ENCODE measurements at regions not wholly inside any gene's neighbourhood (a gene's known extent, or its start where the extent isn't known, plus 50 kb on each side); places are given as distances from the start of the nearest gene placed in this dataset.
A peak's percentile ranks its signal among the peaks of the same experiment; 100 is the strongest.

DNA sequence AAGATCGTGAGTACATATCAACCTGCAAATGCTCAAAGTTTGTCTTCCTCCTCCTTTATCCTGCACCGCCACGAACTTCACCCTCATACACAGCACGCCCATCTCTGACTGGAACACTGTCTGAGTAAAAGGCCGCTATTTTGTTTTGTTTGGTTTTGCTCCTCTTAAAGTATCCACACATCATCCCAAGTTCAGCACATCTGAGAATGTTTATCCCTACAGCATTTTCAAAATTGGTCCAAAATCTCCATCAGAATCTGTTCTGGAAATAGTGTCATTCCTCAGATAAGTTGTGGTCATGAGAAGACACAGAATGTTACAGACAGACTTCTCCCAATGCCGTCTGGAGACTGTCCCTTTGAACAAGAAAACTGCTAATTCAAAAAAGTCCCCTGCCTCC is 251.6 kb upstream of the ARID1B start:
- DNase-seq (ENCODE audit: low read depth), result no peak

DNA sequence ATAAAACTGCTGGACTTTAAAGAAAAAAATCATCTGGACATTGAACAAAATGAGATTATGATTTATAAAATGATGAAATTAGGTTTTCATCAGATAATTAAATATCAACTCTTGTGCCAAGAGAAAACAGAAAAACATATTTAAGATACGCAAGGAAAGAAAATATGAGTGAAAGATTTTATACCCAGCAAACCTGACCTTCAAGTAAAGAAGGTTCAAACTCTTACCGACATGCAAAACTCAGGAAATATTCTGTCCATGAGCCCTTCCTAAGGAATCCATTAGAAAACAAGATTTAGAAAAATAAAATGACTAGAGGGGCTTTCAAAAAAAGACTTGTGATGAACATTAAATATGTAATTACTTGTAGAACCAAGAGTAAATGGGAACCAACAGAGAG is 257.2 kb upstream of the ARID1B start:
- no peak for DNase-seq (ENCODE audit: low read depth)

DNA sequence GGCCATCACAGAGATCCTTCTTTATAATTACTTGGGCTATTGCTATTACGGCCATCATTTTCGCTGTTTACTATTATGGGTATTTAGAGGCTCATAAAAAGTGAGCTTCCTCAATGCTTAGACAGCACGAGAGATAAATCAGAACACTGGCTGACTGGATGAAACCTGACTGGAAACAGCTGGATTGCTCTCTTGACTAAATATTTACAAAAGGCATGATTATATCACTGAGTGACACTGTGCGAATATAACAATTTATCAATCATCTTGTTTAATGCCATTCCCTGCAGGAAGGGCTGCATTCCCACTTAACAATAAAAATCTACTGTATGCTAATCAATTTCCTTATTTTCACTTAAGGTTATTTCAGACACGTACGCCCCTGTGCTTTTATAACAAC is 260.1 kb upstream of the ARID1B start:
- DNase-seq (ENCODE audit: low read depth), result no peak

DNA sequence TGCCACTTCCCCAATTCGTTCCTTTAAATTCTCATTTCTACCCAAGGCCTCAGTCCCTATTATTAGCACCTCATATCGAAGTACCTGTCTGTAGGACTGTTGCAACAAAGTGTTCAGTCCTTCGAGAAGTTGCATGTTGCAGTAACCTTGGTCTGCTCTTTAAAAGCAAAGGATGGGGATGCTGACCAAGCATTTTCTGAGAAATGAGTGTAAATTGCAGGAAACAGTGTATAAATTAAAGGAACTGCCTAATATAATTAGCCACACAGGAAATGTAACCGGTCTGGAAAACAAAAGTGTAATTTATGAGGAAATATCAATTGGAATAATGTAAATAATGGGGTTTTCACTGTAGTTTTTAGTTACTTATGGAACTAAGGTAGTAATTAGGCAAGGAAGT is 261.9 kb upstream of the ARID1B start:
- no peak for DNase-seq (ENCODE audit: low read depth)

DNA sequence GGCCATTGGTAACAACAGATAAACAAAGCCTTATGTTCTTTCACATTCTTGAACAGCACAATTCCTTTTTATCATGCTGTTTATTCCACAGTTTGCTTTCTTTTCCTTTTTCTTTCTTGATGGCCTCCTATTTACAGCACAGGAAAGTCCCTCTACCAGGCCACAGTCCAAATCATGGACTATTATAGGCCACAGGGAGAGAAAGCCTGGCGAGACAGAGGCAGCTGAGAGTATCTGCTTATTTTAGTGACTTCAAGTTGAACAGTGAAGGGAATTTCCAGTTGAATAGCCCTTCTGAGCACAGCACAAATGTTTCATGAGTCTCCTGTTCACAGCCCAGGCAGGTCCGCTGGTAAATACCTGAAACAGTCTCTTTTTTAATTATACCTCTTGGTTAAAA is 263.7 kb upstream of the ARID1B start:
- no peak for DNase-seq (ENCODE audit: low read depth)

DNA sequence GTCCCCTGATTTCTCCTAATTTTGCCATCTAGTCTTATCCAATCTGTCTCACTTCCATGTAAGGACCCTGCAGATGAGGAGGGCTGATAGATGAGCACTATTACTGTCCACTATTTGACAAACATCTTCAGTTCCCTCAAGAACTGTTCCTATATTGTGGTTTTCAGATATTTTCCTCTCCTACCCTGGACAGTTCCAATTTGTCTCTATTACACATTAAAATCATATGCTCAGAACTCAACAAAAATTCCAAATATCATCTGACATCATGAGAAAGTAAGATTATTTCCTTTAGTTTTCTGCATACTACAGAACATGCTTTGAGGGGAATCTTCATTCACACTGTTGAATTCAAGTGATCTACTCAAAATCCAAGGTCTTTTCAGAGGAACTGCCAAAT is 265.6 kb upstream of the ARID1B start:
- no peak for DNase-seq (ENCODE audit: low read depth)

DNA sequence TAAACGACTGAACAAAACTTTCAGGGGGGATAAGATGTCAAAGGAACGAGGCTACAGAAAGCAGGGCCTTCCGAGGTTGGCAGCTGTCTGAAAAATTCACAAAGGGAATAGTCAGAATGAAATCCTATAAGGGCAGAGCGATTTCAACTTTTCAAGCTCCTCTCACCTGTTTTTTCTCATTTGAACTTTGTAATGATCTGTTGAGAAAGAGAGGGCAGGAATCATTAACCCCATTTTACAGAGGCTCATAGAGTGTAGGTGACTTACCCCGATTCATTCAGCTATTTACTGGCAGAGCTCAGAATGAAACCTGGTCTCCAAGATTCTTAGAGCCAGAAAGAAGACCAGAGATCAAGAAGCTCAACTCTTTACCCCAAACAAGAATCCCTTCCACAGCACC is 266.1 kb upstream of the ARID1B start:
- DNase-seq (ENCODE audit: low read depth), result no peak

DNA sequence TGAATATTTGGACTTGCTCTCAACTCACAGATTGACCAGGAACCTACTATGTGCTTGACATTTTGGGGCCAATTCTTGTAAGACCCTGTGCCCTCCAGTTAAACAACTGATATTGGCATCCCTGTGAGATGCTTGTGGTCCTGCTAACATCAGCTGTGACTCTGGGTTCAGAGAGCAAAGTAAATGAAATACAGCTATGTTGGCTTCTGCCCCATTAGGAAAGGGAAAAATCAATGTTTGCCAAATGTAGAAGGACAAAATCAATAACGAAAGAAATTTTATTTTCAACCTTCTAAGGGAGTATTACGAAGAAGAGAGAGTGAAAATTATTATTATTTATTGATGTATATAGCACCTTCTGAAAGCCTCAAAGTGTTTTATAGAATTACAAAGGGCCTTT is 266.9 kb upstream of the ARID1B start:
- no peak for DNase-seq (ENCODE audit: low read depth)

DNA sequence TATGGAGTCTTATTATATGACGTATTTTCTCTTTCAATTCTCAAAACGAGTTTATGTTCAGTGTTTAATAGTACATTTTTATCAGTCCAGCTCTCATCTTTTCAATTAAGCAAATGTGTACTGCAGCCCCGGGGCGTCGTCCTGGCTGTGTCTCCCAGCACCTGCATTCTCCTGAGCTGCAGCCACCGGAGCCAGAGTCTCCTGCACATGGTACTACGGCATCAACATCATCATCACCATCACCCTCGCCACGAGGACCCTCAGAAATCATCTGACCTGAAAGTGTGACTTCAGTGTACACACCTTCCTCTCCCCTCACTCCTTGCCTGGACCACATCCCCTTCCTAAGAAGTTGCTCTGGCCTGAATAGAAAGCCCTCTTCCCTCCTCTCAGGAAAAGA is 267.7 kb upstream of the ARID1B start:
- DNase-seq (ENCODE audit: low read depth), result no peak

DNA sequence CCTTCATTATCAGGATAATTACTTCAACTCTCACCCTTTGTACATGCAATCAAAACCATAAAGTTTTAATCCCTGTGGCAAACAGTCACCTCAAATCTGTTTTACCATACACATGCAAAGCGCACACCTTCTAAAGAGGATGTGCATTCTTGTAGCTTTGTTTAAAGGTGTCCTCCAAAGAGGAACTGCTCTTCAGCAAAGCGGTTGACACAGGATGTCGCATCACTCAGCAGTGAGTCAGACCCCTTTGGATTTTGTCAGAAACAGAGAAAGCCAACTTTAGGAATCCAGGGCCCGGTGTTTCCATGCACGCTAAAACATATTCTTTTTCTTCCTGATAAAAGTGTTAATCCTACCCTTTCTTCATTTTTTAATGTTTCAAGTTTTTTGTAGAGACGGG is 268.3 kb upstream of the ARID1B start:
- DNase-seq (ENCODE audit: low read depth), result peak; percentile 15

DNA sequence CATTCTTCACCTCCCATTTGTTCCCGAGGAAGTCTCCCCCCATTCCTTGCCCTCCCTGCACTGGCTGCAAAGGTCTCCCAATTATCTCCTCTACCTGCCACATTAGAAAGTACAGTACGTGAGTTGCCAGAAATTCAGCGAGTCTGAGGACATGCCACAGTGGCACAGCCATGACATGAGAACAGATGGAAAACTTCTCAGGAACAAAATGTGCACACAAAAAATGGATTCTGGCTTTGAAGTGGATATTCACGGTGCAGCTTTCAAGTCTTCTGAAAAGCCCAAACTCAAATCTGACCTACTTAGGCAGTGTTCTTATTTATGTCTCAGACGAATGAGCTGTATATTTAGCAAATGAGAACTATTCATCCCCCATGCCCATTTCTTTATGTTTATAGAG is 269.1 kb upstream of the ARID1B start:
- DNase-seq (ENCODE audit: low read depth), result no peak

DNA sequence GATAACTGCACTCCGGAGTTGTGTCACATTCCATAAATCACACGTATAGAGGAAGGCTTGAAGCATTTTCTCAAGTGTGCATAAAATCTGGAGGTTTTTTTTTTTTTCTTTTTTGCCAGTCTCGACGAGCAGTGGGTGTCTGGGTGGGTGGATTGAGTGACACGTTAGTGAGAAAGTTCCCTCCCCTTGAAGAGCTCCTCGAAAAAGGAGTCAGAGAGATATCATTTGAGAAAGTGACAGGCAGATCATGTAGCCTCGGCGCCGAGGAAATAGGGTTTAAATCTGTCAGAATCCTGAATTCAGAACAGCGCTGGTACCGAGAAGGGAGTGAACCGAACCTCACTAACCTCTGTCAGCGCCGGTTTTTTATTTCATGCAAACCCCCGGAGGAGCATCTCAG is 269.5 kb upstream of the ARID1B start:
- no peak for DNase-seq (ENCODE audit: low read depth)

DNA sequence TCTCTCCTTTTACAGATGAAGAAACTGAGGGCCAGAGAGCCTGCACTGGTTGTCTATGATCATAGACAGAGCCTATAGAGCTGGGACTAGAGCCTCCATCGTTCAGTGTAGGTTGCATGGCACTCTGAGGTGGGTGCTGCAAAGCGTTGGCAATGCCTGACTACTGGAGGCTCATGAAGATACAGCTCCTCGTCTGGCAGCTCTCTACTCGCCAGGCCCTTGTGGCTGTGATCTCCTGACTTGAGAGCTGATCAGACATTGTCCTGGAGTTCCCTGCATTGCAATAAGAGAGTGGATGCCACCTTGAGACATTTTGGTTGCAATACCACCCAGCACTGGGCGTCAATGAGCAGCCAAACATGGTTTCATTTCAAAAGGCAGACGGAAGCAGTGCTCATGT is 270.1 kb upstream of the ARID1B start:
- no peak for DNase-seq (ENCODE audit: low read depth)

DNA sequence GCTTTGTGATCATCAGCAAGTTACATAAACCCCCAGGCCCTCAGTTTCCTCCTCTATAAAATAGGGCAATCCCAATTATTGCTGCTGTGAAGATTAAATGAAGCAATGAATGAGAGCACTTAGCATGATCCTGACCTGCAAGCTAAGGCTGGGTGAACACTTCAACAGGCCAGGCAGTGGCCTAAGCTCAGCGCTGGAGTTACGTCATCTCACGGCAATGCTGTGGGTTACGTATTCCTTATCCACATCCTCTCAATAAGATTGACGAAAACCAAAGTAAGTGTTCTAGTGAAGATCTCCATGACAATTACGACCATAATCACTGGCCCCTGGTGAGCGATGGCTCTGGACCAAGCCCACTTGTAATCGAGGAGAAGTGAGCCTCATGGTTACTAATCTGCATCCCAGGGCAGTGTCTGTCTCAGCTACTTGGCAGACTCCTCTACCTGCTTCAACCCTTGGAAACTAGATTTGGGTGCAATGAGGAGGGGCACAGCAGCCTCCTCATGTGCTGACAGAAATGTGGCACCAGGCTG is 274.1 kb upstream of the ARID1B start:
- DNase-seq (ENCODE audit: low read depth), result no peak

DNA sequence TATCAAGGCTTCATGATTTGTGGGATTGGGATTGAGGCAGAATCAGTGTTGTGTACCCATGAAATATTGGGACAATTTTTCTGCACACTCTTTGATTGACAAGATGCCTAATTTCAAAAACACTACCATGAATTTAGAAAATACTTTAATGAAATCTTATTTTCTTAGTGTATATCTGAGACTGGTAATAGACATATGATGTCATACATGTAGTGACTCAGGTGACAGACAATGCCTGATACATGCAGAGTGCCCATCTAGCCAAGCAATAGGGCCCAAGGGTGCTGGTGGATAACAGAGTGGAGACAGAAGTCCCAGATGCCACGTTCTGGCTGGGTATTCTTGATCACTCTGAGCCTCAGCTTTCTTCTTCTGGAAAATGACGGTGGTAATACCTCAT is 279.6 kb upstream of the ARID1B start:
- DNase-seq (ENCODE audit: low read depth), result no peak

DNA sequence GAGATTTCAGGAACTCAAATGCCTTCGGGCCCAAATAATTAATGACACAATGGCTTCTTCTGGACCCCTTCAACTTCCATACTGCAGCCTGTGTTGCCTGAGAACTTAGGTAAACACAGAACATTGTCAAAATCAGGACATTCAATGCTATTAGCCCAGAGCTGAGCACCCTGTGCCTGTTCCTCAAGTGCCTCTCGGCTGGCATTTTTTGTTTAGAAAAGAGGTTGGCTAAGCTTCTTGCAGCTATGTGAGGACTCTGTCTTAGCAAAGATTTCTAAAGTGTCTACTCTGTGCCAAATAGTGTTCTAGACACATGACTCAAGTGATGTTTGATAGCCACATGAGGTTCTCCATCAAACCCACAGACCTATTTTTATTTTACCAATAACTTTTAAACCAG is 289.3 kb upstream of the ARID1B start:
- no peak for DNase-seq (ENCODE audit: low read depth)

DNA sequence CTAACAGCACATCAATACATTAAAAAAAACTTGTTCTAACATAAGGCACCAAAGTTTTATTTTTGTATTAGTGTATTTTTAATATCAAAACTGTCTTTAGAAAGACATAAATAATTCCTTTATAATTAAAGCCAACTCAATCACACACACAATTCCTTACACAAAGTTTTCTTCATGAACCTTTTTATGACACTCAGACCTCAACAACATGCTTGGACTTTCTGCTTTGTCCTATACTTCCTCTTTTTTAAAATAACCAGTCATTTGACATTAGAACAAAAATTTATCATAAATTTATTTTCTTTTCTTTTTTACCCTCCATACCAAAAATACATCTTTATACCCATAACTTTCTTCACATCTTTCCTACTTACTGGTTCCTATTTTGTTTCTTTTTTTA is 292.0 kb upstream of the ARID1B start:
- no peak for DNase-seq (ENCODE audit: low read depth)

DNA sequence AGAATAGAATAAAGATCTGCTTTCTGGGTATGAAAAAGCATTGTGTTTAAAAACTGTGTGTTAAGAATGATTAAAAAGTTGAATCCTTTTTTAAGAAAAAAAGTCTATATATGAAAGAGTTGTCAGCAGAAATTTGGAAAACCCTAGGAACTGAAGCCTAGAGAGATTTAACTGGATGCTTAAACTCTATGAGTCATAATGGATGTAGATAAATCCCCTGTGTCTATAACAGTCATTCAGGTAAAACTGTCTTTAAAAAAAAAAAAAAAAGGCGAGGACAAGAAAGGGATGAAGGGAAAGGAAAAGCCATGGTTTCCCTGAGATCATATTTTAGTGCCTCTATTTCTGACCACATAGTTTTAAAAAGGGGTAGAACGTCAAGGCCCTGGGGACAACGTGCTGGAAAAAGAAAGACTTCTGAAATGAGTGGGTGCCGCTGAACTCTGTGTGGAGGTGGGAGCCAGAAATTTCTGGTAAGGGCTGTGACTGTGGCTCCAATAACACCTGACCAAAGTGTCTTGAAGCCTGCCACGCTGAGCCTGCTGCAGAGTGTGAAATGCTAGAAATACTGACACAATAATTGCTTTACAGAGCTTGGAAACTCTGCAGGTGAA is 302.6 kb upstream of the ARID1B start:
- no peak for DNase-seq (ENCODE audit: low read depth)

DNA sequence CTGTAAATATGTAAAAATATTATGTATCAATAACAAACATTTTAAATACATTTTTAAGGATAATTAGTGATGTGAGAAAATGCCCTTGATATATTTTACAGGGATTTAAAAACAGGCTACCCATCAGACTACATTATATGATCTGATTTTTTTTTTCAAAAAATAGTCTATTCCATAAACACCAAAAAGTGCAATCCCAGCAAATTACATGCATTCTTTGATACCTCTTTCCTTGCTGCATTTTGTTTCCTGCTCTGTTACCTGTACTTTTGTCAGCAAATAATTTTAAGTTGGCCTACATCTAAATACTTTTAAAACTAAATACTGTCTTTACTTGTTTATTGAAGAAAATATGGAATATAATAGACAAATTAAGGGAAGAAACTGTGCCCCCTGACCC is 306.2 kb upstream of the ARID1B start:
- DNase-seq (ENCODE audit: low read depth), result no peak

DNA sequence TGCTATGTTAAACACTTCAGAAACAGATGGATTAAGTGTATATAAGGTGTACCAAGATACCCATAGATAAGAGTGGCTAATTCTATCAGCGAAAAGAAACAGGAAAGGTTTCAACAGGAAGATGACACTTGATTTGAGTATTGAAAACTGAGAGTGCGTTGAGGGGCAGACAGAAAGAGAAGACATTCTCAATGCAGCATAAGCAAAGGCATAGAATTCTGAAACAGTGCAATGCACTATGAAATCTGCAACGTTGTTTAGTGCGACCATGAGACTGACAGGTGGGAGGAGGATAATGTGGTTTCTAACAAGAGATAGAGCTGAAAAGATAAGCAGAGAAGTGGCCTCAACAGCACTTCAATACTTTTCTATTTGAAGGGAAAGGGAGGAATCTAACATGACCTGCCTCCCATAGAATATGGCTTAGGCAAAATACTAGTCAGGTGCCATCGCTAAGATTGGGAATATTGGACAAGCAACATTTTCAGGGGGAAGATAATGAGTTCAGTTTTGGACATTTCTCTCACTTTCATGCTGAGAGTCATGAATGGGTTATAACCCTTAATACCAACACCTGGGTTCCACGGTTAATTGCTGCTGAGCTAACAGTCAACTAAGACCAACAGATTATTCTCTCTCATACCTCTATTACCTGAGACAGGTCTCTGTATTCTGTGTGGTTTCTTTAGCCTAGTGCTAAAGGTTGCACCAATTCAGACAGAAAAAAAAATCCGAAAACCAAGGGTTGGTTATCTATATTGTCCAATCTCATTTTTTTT is 312.9 kb upstream of the ARID1B start:
- DNase-seq (ENCODE audit: low read depth), result no peak

DNA sequence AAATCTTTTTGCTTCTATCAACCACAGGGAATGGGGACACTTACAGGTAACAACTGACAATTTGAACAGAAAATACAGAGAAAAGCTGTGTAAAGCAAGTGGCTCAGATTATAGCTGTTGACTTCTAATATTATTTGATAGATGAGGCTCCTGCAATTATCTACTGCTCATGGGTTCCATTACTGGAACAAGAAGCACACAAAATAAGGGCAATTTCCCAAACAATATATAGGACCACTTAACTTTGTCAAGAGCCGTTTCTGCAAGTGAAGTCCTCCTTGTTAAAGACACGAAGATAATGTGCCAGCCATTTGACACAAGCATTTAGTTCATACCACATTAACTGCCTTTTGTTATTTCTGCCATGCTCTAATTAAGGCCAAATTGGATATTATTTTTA is 315.5 kb upstream of the ARID1B start:
- DNase-seq (ENCODE audit: low read depth), result no peak

DNA sequence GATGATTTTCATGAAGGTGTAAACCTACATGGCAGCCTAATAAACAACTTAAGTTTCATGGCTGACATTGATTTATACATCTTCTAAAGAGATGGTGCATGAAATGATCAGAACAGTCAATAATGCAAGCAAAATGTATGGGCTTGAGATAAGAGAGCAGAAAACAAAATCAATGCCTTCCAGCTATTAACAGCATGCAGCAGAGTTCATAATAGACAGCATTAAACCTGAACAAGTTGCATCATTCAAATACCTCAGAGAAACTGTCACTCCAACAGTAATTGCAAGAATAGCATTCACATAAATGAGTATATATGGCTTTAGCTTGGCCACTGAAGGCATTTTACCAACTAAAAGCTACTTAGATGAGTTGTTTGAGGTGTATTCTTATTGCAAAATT is 319.6 kb upstream of the ARID1B start:
- no peak for DNase-seq (ENCODE audit: low read depth)

DNA sequence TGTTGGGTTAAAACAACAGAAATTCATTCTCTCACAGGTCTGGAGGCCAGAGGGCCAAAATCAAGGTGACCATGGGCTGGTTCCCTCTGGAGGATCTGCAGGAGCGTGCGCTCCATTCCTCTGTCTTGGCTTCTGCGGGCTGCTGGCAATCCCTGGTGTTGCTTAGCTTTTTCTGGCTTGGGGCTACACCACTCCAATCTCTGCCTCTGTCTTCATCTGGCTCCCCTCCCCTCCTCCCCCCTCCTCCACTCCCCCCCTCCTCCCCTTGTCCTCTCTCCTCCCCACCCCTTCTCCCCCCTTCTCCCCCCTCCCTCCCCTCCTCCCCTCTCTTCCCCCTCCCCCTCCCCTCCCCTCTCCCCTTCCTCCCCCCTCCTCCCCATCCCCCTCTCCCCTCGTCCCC is 321.3 kb upstream of the ARID1B start:
- no peak for DNase-seq (ENCODE audit: low read depth)
